ENCODE measurements at regions not wholly inside any gene's neighbourhood (a gene's known extent, or its start where the extent isn't known, plus 50 kb on each side); places are given as distances from the start of the nearest gene placed in this dataset.

DNA sequence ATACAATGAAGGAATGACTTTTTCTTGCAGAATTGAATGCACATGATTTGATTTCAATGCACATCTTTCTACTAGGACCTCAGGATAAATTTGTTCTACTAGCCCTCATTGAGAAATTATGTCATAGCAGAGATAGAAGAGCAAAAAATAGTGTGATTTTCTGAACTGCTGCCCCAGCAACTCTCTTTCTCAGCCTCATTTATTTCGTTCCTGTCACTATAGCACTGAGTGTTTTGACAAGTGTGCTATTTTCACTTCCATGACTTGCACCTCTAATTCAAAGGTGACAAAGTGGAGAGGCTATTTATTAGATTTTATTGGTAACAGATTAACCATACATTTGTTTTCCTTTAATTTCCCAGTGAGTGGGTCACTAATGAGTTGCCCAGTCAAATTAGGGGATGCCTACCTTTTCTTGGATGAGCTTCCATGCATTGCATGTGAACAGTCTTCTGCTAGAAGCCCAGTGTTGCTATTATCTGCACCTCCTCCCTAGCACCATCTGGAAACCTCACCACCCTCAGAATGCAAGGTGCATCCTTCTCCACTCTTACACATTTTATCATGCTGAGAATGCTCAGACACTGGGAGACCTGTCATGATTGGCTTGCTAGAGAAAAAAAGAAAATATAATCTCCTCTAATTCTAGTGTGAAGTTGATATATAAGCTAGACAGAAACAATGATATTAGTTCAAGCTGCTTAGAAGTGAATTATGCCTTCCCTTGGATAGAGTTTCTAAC is 119.6 kb upstream of the CTTNBP2 start:
- TF ChIP-seq, protein P1, sequence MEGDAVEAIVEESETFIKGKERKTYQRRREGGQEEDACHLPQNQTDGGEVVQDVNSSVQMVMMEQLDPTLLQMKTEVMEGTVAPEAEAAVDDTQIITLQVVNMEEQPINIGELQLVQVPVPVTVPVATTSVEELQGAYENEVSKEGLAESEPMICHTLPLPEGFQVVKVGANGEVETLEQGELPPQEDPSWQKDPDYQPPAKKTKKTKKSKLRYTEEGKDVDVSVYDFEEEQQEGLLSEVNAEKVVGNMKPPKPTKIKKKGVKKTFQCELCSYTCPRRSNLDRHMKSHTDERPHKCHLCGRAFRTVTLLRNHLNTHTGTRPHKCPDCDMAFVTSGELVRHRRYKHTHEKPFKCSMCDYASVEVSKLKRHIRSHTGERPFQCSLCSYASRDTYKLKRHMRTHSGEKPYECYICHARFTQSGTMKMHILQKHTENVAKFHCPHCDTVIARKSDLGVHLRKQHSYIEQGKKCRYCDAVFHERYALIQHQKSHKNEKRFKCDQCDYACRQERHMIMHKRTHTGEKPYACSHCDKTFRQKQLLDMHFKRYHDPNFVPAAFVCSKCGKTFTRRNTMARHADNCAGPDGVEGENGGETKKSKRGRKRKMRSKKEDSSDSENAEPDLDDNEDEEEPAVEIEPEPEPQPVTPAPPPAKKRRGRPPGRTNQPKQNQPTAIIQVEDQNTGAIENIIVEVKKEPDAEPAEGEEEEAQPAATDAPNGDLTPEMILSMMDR (IDR thresholded peaks at IDR 0.05): no peak
- no peak for TF ChIP-seq POLR2A (IDR thresholded peaks at IDR 0.05)
